Activated CD4-positive, alpha-beta T cell treated with anti-CD3 and anti-CD28 coated beads, Interleukin-2, amount 50 U/mL, for 1 hour (primary cell): ENCODE measurements at regions not wholly inside any gene's neighbourhood (a gene's known extent, or its start where the extent isn't known, plus 50 kb on each side); places are given as distances from the start of the nearest gene placed in this dataset.
"Not testable (repeated sequence)": the region's sequence is repeated elsewhere in the genome, so short reads cannot be mapped to it uniquely, and the experiment has no call there.

ENCODE experiments used
- DNase-seq: peaks from one replicate; pipeline ENCODE4 v3.0.0-alpha.2; 2020

- DNase-seq = not testable (repeated sequence)
Measured at GRCh38 chr1:146883190-146883589, 54.9 kb upstream of the NBPF12 start.

- DNase-seq = not testable (repeated sequence)
Measured at GRCh38 chr1:146881096-146881495, 57.0 kb upstream of the NBPF12 start.

- DNase-seq = not testable (repeated sequence)
Measured at GRCh38 chr1:146863799-146864319, 74.3 kb upstream of the NBPF12 start.

GRCh38 chr1:146853147-146853546 is 85.0 kb upstream of the NBPF12 start:
- DNase-seq = not testable (repeated sequence)

DNA sequence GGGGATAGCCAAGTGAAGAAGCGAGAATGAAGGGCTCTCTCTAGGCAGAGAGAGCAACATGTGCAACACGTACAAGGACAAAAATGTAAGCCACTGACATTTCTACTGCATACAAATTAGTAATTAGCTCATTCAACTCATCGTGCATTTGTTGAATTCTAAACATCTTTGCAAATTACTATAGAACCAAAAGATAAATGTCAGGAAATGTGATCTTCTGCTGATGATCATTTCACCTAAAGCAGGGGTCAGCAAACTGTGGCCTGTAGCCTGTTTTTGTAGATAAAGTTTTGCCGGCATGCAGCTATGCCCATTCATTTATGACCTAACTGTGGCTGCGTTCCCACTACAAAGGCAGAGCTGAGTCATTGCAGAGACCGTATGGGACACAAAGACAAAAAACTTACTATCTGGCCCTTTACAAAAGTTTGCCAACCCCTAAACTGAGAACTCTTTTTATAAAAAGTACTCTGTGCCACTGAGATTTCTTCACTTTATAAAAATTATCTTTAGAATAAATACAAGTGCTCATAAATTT is 87.7 kb upstream of the NBPF12 start:
- DNase-seq = not testable (repeated sequence)

DNA sequence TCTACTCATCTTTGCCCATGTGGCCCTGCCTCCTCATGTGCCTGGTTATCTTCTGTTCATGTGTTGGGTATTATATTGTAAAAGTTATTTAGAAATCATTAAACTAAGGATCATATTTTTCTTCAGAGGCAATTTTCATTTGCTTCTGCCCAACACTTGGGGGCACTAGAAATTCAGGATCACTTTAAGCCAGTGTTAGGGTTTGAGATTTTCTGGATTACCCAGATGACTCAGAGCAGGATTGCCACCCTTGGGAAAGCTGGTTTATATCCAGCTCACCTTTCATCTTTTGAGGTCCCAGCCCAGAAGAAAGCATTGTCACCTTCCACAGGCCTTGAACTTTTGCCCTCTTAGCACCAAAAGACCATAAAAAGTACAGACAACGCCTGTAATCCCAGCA is 99.4 kb upstream of the NBPF12 start:
- DNase-seq = not testable (repeated sequence)

GRCh38 chr1:146826957-146827356 is 111.2 kb upstream of the NBPF12 start:
- DNase-seq = not testable (repeated sequence)

GRCh38 chr1:146794236-146794635 is 143.9 kb upstream of the NBPF12 start:
- not testable (repeated sequence) for DNase-seq

DNA sequence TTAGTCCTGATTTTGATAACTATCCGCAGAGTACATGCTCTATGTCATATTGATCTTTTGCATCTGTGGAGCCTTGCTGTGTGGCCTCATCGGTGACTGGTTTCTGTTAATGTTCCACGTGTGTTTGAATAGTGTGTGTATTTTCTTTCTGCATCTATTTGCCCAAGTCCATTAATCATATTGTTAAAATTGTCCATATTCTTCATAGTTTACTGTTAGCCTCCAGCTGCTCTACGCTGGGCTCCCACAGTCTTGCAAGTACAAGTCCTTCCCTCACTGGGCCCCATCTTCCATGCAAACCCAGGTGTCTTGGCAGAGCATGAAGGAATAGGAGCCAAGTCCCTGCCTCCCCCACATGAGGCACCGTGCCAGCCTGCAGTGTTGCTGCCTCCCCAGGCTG is 145.4 kb upstream of the NBPF12 start:
- DNase-seq = not testable (repeated sequence)

GRCh38 chr1:146784212-146784940 is 153.7 kb upstream of the NBPF12 start:
- DNase-seq = not testable (repeated sequence)

- not testable (repeated sequence) for DNase-seq
Measured at GRCh38 chr1:146781235-146781634, 156.9 kb upstream of the NBPF12 start.

GRCh38 chr1:146777826-146778602 is 160.1 kb upstream of the NBPF12 start:
- not testable (repeated sequence) for DNase-seq

- DNase-seq = not testable (repeated sequence)
Measured at GRCh38 chr1:146774988-146775387, 163.1 kb upstream of the NBPF12 start.

DNA sequence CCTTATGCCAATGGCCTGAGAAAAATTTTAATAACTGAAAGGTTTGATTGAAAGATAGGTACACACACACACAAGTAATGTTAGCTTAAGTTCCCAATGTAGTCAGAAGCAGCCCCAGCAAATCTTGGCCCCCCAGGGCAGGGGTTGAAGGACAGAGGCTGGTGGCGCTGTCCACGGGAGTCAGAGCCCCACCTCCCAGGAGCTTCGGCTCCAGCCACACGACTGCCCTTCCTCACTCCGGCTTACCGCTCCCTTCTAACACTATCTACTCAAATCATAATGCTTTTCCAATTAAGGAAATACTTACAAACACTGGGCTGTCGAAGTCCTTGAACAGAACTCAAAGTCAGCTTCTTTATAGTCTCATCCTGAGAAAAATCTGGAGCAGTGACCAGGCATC is 163.9 kb upstream of the NBPF12 start:
- not testable (repeated sequence) for DNase-seq

- DNase-seq = not testable (repeated sequence)
Measured at GRCh38 chr1:146771409-146771808, 166.7 kb upstream of the NBPF12 start.

DNA sequence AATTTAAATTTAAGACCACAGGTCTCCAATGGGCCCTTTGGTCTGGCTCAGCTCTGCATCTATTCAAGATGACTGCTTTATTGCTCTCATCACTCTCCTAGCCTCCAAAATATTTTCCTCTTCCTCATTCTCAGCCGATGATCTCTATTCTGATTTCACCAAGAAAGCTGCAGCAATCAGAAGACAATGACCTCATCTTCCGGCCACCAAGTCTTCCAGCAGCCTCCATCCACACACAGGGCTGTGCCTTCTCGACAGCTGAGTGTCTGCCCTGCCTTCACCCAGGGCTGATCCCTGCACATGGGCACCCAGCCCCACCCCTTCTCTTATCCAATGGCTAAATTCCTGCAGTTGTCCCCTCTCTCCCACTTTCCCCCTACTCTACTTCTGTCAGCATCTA is 167.1 kb upstream of the NBPF12 start:
- DNase-seq = not testable (repeated sequence)

DNA sequence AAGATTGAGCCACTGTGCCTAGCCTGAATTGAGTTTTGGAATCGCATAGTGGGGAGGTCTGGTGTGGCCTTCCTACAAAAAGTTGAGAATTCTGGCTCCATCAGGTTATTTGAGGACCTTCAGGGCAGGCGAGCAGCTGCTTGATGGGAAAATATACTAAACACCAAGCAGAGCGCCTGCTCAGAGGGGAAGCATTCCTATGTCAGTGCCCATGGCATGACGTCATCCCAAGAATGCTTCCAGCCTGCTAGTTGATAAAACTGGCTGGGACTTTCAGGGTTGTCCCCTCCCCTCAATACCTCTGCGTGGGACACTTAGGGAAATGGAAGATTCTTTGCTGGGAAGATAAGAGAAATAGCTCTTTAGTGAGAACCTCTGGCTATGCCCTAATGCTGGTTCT is 174.9 kb upstream of the NBPF12 start:
- DNase-seq = not testable (repeated sequence)

DNA sequence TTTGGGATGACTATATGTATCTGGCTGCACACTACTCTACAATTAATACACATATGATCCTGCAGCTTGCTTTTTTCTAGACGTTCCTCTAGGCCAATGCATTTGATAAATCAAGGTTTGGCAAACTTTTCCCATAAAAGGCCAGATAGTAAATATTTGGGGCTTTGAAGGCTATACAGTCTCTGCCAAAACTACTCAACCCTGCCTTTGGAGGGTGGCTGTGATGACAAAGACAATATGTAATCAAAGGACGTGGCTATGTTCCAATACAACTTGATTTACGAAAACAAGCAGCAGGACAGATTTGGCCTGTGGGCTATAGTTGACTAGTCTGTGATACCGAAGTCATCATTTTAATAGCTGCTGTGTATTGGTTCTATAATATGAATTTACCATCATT is 181.3 kb upstream of the NBPF12 start:
- not testable (repeated sequence) for DNase-seq

DNA sequence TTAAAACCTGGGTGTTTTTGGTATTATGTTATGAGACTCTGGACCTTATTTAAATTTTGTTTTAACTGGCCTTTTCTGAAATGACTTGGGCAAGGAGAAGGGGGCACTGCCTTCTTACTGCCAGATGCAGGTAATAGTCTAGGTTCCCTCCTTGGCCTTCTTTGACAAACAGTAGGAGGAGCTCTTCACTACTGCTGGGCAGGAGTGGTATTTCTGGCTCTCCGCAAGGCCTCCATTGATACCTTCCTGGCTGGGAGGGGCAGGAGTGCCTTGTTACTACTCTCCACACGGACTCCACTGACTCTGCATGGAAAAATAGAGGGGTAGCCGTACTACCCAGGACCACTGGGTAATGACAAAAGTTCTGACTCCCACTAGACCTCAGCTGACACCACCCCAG is 189.4 kb upstream of the NBPF12 start:
- DNase-seq = not testable (repeated sequence)

DNA sequence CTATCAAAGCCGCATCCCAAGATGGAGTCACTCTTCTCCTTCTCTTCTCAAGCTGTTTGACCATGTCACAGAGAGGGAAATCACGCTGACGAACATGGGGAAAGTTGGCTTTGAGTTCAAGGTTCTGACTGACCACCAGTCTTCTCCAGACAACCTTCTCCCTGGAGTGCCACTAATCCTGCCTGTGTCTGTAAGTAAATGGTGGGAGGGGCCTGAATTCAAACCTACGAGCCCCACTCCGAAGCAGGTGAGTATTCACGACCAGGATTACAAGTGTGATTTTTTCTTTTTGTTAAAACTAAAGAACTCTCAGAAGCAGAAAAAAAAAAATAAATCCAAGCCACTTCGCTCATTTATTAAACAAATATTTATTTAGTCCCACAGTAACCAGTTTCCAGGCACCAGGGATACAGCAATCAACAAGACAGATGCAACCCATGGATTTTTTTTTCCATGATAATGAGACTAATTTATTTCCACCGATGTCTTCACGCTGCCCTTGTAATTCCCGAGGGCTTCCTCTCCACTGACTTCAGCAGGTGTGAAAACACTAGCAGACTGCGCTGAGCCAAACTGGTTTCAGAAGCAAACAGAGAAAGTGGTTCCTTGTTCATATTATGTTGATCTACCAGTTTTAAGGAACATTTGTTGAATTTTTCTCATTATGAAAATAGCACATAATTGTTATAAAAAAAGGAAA is 206.0 kb upstream of the NBPF12 start:
- DNase-seq = not testable (repeated sequence)

DNA sequence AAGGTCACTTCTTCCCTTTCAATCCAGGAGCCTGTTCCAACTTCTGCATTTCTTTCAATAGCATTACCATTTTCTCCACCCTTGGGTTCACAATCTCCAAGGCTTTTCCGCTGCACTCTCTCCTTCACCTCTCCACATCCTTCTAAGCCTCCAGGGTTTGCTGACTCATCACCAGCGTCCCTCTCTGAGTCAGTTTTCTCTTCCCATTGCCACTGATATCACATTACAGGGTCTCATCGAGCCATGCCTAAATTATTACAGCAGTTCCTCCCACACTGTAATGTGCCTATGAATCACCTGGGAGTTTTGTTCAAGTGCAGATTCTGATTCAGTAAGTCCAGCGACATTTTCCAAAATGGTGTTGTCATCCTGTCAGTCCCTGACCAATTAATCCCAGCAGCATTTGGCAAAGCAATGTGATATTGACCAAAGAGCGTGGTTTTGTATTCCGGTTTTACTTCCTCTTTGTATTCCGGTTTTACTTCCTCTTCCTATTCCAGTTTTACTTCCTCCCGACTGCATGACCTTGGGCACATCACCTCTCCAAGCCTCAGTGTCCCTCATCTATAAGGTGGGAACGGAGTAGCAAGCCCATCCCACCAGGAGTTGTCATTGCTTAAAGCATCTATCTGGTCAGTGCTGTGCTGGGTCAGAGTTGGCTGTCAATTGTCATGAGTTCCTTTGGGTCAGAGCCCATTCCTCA is 208.3 kb upstream of the NBPF12 start:
- DNase-seq = not testable (repeated sequence)

DNA sequence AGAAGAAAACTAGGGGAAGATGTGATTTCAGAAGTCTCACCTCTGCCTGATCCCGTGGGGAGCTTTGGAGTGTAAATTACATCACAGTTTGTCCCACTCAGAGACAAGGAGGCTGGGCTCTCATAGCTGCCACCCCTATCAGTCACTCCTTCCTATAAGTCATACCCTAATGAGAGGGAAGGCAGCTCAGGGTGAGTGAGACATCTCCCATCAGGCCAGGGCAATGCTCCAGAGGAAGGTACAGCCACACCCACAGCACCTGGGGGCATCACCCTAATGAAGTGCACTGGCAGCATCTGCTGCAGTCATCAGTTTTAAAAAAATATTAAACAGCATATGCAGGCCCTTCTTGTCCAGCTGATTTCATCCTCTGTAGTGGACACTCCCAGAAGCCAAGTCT is 223.1 kb upstream of the NBPF12 start:
- DNase-seq = not testable (repeated sequence)
